ENCODE measurements at regions not wholly inside any gene's neighbourhood (a gene's known extent, or its start where the extent isn't known, plus 50 kb on each side); places are given as distances from the start of the nearest gene placed in this dataset.

GRCh38 chr14:71741241-71741640, 191.0 kb upstream of the RGS6 start:
- no peak for TF ChIP-seq POLR2AphosphoS5 (IDR thresholded peaks at IDR 0.05; ENCODE audit: low read depth, low read length)
- TF ChIP-seq FOXP2 (optimal IDR thresholded peaks at IDR 0.05; ENCODE audit: borderline replicate concordance, extremely low read depth, extremely low read length, insufficient read depth), result no peak
